ENCODE measurements at regions not wholly inside any gene's neighbourhood (a gene's known extent, or its start where the extent isn't known, plus 50 kb on each side); places are given as distances from the start of the nearest gene placed in this dataset.

GRCh38 chr18:69177702-69178101 is 223.0 kb upstream of the DOK6 start:
- TF ChIP-seq EZH2 (IDR thresholded peaks at IDR 0.05; ENCODE audit: insufficient read depth, poor library complexity, severe bottlenecking) (no peak), EZH2phosphoT487 (IDR thresholded peaks at IDR 0.05; ENCODE audit: insufficient read depth, low read depth) (no peak)
